ENCODE measurements at regions not wholly inside any gene's neighbourhood (a gene's known extent, or its start where the extent isn't known, plus 50 kb on each side); places are given as distances from the start of the nearest gene placed in this dataset.

GRCh38 chr18:10264260-10264659 is 190.2 kb upstream of the APCDD1 start:
- DNase-seq (ENCODE audit: low read depth in 2 of 3, low spot score in 2 of 3), result no peak

DNA sequence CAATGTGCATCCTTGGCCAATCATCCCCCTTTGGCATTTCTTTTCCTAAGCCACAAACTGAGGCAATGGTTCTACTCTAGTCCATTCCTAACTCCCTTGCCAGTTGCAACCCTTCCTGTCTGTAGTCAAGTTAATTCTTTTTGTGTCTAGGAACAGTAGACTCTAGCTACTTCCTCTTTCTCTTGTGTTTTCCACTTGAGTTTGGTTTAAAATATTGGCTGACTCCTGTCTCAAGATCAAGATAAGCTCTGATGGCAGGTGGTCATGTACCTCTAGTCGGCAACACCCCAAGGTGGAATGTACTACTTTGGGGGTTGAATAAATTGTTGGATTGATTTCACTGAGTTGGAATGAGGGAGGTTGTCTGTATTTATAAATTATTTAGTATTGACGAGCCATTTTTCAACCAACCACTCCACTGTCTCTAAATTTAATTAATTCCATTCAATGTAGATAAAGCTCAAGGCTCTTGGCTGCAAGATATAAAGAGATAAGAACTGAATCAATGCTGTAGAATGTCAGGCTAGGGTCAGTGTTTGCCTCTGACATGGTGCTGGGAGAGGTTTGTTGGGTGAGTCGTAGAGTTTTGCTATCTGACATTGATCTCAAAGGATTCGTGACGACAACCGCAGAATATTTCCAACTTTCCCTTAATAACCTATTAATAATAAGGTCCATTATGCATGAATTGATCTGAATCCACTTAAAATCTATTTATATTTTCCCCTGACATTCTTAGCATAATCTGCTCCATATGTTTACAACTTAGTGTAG is 188.7 kb upstream of the APCDD1 start:
- peak in 2 of 3 donors; percentile 18 to 72 for DNase-seq (ENCODE audit: low read depth in 2 of 3, low spot score in 2 of 3)

- no peak for DNase-seq (ENCODE audit: low read depth in 2 of 3, low spot score in 2 of 3)
Observed at GRCh38 chr18:10266334-10266590, 188.2 kb upstream of the APCDD1 start.

DNA sequence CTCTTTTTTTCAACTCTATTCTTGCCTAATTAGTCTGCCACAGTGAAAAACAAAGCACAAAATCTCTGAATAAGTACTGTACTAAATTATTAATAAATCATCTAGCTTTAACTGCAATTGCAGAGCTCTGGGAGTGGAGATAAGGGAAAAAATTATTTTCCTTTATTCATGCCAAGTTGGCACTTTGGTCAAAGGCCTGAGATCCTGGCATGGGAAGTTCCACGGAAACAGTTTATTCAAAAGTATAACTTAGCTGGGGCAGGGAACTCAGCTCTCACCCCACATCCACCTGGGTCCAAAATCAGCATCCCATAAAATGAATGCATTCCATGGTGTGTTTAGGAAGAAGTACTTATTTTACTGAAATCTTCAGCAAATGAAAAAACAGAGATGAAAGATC is 185.2 kb upstream of the APCDD1 start:
- DNase-seq (ENCODE audit: low read depth in 2 of 3, low spot score in 2 of 3), result peak in 1 of 3 donors; percentile 36

DNA sequence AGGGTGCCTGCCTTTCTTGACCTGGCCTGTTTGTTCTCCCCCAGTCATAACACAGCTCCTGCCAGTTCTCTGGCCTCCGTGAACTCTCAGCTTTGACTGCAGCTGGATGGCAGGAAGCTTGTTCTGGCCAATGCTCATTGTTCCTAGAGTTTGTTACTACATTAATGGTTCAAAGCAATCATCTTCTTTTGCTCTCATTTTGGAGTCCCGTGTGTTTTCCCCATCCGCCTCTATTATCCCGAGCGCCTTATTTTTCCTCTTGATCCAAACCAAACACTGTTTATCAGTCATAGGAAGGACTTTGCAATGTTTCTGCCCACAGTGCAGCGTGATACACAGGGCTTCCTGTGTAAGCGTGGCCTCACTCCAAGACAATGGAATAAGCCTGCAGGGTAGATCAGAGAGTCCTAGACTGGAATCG is 184.3 kb upstream of the APCDD1 start:
- DNase-seq (ENCODE audit: low read depth in 2 of 3, low spot score in 2 of 3), result no peak

GRCh38 chr18:10271481-10271880 is 183.0 kb upstream of the APCDD1 start:
- no peak for DNase-seq (ENCODE audit: low read depth in 2 of 3, low spot score in 2 of 3)

DNA sequence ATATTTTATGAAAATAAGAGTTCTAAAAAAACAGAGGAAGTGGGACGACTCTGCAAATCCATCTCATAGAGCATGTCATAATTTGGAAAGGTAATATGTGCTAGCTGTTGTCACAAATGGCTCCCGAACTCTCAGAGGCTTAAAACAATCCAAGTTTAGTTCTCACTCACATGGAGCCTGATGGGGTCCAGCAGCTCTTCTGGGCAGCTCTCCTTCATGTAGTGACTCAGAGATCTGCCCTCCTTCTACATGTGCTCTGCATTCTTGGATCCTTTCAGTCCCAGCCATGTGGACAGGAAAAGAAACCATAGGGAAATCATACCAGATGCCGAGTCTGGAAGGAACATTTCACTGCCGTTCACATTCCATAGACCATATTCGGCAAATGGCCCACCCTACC is 180.1 kb upstream of the APCDD1 start:
- no peak for DNase-seq (ENCODE audit: low read depth in 2 of 3, low spot score in 2 of 3)

DNA sequence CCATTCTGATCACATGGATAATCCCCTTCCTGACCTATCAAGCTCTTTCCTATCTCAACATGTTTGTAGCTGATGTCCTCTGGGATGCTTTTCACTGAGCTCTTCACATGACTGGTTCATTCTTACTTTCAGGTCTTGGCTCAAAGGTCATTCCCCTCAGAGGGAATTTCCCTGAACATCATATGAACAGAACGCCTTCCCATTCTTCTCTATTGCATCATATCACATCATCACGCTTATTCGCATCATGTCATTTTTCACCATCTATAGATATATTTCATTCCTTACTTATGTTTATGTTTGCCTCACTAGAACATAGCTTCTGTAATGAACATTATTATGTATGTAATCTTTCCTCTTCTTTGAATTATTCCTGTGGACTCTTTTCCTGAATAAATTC is 178.9 kb upstream of the APCDD1 start:
- DNase-seq (ENCODE audit: low read depth in 2 of 3, low spot score in 2 of 3), result no peak

DNA sequence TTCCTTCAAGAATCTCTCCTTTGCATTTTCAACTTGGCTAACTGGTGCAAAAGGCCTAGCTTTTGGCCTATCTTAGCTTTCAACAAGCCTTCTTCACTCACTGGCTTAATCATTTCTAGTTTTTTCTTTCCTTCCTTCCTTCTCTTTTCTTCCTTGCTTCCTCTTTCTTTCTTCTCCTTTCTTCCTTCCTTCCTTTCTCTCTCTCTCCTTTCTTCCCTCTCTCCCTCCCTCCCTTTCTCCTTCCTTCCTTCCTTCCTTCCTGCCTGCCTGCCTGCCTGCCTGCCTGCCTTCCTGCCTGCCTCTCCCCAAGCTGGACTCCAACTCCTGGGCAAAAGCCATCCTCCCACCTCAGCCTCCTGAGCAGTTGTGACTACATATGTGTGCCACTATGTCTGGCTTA is 176.2 kb upstream of the APCDD1 start:
- DNase-seq (ENCODE audit: low read depth in 2 of 3, low spot score in 2 of 3), result no peak

- no peak for DNase-seq (ENCODE audit: low read depth in 2 of 3, low spot score in 2 of 3)
Observed at GRCh38 chr18:10279471-10279870, 175.0 kb upstream of the APCDD1 start.

DNA sequence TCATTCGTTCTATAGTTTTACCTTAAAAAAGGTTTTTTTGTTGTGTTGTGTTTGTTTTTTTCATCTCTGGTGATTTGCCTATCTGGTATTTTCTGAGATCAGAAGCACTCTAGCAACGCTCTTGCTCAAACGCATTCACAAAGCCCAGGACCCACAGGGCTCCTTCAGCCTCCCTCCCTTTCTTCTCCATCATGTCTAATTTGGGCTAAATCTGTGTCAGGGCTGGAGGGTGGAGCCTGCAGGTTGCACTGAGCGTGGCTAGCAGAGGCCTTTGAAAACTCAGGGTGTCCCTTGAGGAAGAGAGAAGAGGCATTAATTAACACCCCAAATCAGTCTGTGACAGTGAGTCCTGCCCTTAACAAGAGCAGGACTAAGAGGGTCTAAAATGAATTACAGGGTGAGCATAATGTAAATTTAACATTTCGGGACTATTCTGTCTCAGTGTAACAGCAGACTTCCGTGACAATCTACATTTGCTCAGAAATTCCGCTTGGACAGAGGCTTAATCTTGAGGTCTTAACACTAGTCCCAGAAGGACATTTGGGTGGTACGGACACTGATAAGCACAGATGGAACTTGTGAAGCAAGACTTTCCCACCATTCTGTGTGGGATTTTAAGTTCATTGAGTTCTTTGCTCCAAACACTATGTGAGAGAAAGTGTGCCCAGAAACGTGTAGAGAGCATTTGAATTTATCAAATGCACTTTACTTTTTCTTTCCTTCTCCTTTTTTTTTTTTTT is 174.4 kb upstream of the APCDD1 start:
- no peak for DNase-seq (ENCODE audit: low read depth in 2 of 3, low spot score in 2 of 3)

DNA sequence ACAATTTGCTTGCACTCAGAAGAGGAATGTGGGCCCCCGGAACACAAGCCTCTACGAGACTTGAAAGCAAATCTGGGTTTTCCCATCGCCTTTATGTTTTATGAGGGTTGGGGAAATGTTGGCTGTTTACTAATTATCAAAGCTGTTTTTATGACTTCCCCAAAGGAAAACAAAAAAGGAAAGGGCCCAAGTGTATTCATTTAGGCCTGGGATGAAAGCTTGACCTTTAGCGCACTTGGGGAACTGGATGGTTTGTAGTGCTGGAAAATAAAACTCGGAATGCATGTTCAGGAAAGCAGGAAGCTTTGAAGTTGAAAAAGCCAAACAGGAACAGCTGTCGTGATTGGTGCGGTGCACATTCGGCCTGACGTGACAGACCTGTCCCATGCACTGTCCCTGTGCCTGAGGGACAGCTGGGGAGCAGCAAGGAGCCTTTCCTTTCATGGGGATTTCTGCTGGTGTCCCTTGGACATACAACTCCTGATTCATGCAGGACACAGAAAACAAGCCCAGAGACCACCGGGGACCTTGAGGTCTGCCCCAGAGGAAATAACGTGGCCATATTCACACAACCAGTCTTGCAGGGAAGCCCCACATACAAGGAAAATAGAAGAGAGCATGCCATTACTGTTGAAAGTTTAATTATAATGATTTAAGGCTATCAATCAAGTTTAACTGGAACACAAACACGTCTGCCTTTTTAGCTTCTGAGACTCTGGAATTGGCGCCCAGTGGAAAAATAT is 169.7 kb upstream of the APCDD1 start:
- no peak for DNase-seq (ENCODE audit: low read depth in 2 of 3, low spot score in 2 of 3)

DNA sequence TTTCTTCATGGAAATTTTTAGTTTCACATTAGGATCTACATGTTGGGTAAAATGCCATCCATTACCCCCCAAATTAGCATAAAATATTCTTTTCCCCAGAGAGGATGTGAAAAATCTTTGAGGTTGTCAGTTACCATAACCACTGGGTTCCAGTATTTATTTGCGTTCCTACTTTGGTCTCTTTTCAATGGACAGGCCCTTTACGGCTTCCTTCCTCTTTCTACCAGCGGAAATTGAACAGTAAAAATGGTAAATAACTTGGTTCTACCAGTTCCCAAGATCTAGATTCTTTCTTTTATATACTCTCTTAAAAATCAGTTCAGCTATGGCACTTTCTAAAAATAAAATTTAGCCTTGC is 169.2 kb upstream of the APCDD1 start:
- peak in 1 of 3 donors; percentile 71 for DNase-seq (ENCODE audit: low read depth in 2 of 3, low spot score in 2 of 3)

DNA sequence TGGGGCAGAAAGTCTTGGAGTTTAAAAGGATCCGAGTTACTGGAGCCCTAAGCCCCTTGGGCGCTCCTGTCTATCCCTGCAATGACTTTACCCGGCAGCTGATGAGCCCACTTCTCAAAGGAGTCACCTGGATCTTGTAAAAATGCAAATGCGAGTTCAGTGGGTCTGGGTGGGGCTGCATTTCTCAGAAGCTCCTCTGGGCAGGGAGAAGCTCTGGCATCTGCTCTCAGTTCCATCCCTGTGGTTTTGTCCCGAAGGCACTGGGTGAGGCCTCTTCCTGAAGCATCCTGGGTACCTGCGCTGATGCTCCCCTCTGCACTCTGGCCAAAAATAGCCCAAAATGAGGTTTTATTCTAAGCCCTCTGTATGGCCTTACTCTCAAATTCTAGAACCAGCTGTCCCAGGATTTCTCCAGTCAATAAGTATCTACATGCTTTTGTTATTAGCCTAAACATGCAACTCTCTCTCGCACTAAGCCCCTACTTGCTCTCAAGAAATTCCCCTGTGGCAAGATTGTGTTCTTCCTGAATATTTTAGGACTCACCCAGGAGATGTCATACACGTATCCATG is 167.8 kb upstream of the APCDD1 start:
- no peak for DNase-seq (ENCODE audit: low read depth in 2 of 3, low spot score in 2 of 3)

GRCh38 chr18:10289251-10289650 is 165.2 kb upstream of the APCDD1 start:
- no peak for DNase-seq (ENCODE audit: low read depth in 2 of 3, low spot score in 2 of 3)

DNA sequence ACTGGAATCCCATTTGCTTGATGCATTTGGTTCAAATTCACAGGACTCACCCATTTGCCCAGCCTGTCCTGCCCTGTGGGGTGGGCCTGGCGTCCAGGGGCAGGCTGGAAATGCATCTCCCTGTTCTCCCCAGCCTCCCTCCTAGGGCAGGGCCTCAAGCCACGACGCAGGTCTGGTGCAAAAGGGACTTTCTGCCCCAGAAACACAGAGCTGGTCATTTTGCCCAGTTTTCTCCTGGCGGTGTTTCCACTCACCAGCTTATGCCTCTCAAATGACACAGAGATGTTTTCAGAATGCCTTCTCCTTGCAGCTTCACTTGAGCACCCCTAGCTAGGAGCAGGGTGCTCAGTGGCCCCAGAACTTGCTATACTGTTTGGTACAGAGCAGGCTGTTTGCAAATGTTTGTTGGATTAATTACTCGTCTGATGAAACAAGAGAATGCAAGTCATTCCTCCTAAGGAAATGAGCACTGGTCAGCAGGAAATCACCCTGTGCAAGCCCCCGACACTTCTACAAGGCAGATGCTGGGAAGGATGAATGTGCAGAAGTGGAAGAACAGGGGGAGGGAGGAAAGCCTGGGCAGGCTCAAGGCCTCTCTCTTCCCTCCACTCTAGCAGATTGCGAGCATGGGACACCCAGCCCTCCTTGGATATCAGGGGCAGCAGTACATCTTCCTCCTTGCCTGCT is 164.3 kb upstream of the APCDD1 start:
- DNase-seq (ENCODE audit: low read depth in 2 of 3, low spot score in 2 of 3), result peak in 1 of 3 donors; percentile 51

- DNase-seq (ENCODE audit: low read depth in 2 of 3, low spot score in 2 of 3), result no peak
Observed at GRCh38 chr18:10290638-10291235, 163.7 kb upstream of the APCDD1 start.

- DNase-seq (ENCODE audit: low read depth in 2 of 3, low spot score in 2 of 3), result no peak
Observed at GRCh38 chr18:10291568-10291981, 162.9 kb upstream of the APCDD1 start.

- DNase-seq (ENCODE audit: low read depth in 2 of 3, low spot score in 2 of 3), result no peak
Observed at GRCh38 chr18:10293966-10294365, 160.5 kb upstream of the APCDD1 start.

DNA sequence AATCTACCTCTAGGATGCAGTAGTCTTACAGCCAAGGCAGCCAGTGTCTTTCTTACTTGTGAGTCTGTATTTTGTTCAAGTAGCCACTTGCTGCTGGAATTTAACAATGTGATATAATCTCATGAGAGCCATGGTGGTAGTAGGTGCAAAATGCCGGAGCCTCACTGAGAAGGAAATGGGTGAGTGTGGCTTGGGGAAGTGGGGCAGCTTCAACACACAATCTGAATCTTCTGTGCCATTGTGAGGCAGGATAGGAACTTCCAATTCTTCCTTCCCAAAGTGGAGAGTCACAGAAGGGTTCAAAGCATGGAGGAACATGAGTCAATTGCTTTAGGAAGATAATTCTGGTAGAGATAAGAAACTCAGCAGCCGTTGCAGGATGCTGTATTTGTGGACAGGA is 158.7 kb upstream of the APCDD1 start:
- DNase-seq (ENCODE audit: low read depth in 2 of 3, low spot score in 2 of 3), result no peak

GRCh38 chr18:10296491-10296890 is 157.9 kb upstream of the APCDD1 start:
- no peak for DNase-seq (ENCODE audit: low read depth in 2 of 3, low spot score in 2 of 3)
